ENCODE measurements at regions not wholly inside any gene's neighbourhood (a gene's known extent, or its start where the extent isn't known, plus 50 kb on each side); places are given as distances from the start of the nearest gene placed in this dataset.

- DNase-seq, result no peak
These were observed 174.2 kb upstream of the PLEKHG7 start for GRCh38 chr12:92528586-92528985.

- no peak for DNase-seq
These were observed 174.7 kb upstream of the PLEKHG7 start for GRCh38 chr12:92528097-92528496.

GRCh38 chr12:92524489-92524888 is 178.3 kb upstream of the PLEKHG7 start:
- DNase-seq, result no peak

- no peak for DNase-seq
These were observed 182.3 kb upstream of the PLEKHG7 start for GRCh38 chr12:92520511-92520910.

GRCh38 chr12:92519284-92519683 is 183.5 kb upstream of the PLEKHG7 start:
- no peak for DNase-seq

- no peak for DNase-seq
These were observed 184.7 kb upstream of the PLEKHG7 start for GRCh38 chr12:92518071-92518470.

- no peak for DNase-seq
These were observed 186.6 kb upstream of the PLEKHG7 start for GRCh38 chr12:92516277-92516600.

- DNase-seq, result no peak
These were observed 189.5 kb upstream of the PLEKHG7 start for GRCh38 chr12:92513231-92513730.

GRCh38 chr12:92511786-92512185 is 191.0 kb upstream of the PLEKHG7 start:
- DNase-seq, result no peak

GRCh38 chr12:92509156-92509738 is 193.5 kb upstream of the PLEKHG7 start:
- no peak for DNase-seq

- no peak for DNase-seq
These were observed 195.9 kb upstream of the PLEKHG7 start for GRCh38 chr12:92506891-92507290.

GRCh38 chr12:92506460-92506859 is 196.3 kb upstream of the PLEKHG7 start:
- no peak for DNase-seq

- DNase-seq, result peak; percentile 40
These were observed 197.2 kb upstream of the PLEKHG7 start for GRCh38 chr12:92505254-92506231.

GRCh38 chr12:92504594-92504981 is 198.2 kb upstream of the PLEKHG7 start:
- DNase-seq, result peak; percentile 37

GRCh38 chr12:92503971-92504593 is 198.7 kb upstream of the PLEKHG7 start:
- DNase-seq, result no peak

GRCh38 chr12:92503029-92503931 is 199.5 kb upstream of the PLEKHG7 start:
- DNase-seq, result no peak

GRCh38 chr12:92502417-92503028 is 200.3 kb upstream of the PLEKHG7 start:
- DNase-seq, result peak; percentile 18

- no peak for DNase-seq
These were observed 206.0 kb upstream of the PLEKHG7 start for GRCh38 chr12:92496790-92497189.

- no peak for DNase-seq
These were observed 207.7 kb upstream of the PLEKHG7 start for GRCh38 chr12:92495108-92495507.

- DNase-seq, result no peak
These were observed 209.0 kb upstream of the PLEKHG7 start for GRCh38 chr12:92493816-92494215.

- no peak for DNase-seq
These were observed 209.8 kb upstream of the PLEKHG7 start for GRCh38 chr12:92492995-92493394.

GRCh38 chr12:92492291-92492690 is 210.5 kb upstream of the PLEKHG7 start:
- DNase-seq, result no peak
